CD14-positive monocyte (primary cell): ENCODE measurements at regions not wholly inside any gene's neighbourhood (a gene's known extent, or its start where the extent isn't known, plus 50 kb on each side); places are given as distances from the start of the nearest gene placed in this dataset.
A peak's percentile ranks its signal among the peaks of the same experiment; 100 is the strongest.

Source experiments
- DNase-seq, 3 donors: peaks; one replicate each; pipeline ENCODE4 v3.0.0-alpha.2; 2011 to 2022
- H2AFZ ChIP-seq: 2 replicates; pipeline ENCODE4 v1.6.0; 2012; ENCODE audit warnings: mild to moderate bottlenecking, low read depth, low read length, inconsistent platforms; ENCODE audit not compliant: insufficient read depth, poor library complexity, severe bottlenecking
- H3K27ac ChIP-seq, 2 donors: 1 replicate in 1 of 2; 2 replicates in 1 of 2; pipeline ENCODE4 v1.5.1; 2012 to 2013; ENCODE audit warnings: low read length in 2 of 2, control low read depth in 1 of 2, inconsistent platforms in 1 of 2, low read depth in 1 of 2, mild to moderate bottlenecking in 1 of 2
- H3K27me3 ChIP-seq, 2 donors: one replicate each; pipeline versions ENCODE4 v1.6.0 to v1.6.1; 2011 to 2013; ENCODE audit warnings: low read length in 2 of 2; ENCODE audit not compliant: control insufficient read depth in 2 of 2, insufficient read depth in 2 of 2
- H3K36me3 ChIP-seq, 2 donors: replicated peaks in 1 of 2; 1 replicate in 1 of 2; 2 replicates in 1 of 2; pipeline versions ENCODE4 v1.5.1 to v1.6.1; 2012 to 2013; ENCODE audit warnings: low read length in 2 of 2, control low read depth in 1 of 2, inconsistent platforms in 1 of 2, mild to moderate bottlenecking in 1 of 2; ENCODE audit not compliant: insufficient read depth in 2 of 2, control insufficient read depth in 1 of 2
- H3K4me1 ChIP-seq, 2 donors: 1 replicate in 1 of 2; 2 replicates in 1 of 2; pipeline versions ENCODE4 v1.5.1 to v1.6.1; 2012 to 2013; ENCODE audit warnings: low read length in 2 of 2, control low read depth in 1 of 2, inconsistent platforms in 1 of 2, mild to moderate bottlenecking in 1 of 2, moderate library complexity in 1 of 2; ENCODE audit not compliant: insufficient read depth in 2 of 2, control insufficient read depth in 1 of 2
- H3K4me2 ChIP-seq: replicated peaks from 2 replicates; pipeline ENCODE3; 2012; ENCODE audit warnings: low read length, moderate library complexity, mild to moderate bottlenecking; ENCODE audit not compliant: poor library complexity, severe bottlenecking; ENCODE audit errors: extremely low read depth
- H3K4me3 ChIP-seq, 3 experiments: fragments of 200-600 bp in 1 of 3; sonication (generic) in 1 of 3; replicated peaks in 1 of 3; 1 replicate in 2 of 3; 2 replicates in 1 of 3; pipeline ENCODE4 v1.5.1; 2011 to 2013; ENCODE audit warnings: low read length in 3 of 3, mild to moderate bottlenecking in 3 of 3, control low read depth in 2 of 3, low read depth in 2 of 3, inconsistent platforms in 1 of 3, moderate library complexity in 1 of 3
- H3K79me2 ChIP-seq: 2 replicates; pipeline ENCODE4 v1.6.0; 2012; ENCODE audit warnings: mild to moderate bottlenecking, control low read depth, inconsistent platforms, low read length, moderate library complexity; ENCODE audit not compliant: insufficient read depth
- H3K9ac ChIP-seq: 2 replicates; pipeline ENCODE4 v1.6.0; 2017; ENCODE audit warnings: low read length, mild to moderate bottlenecking; ENCODE audit not compliant: insufficient read depth, poor library complexity, severe bottlenecking
- H3K9me3 ChIP-seq, 2 donors: replicated peaks in 1 of 2; 1 replicate in 1 of 2; 2 replicates in 1 of 2; pipeline versions ENCODE4 v1.5.1 to v1.6.1; 2012 to 2013; ENCODE audit warnings: low read length in 2 of 2, control low read depth in 1 of 2; ENCODE audit not compliant: control insufficient read depth in 1 of 2, insufficient read depth in 1 of 2
- H4K20me1 ChIP-seq: 2 replicates; pipeline ENCODE4 v1.6.0; 2012; ENCODE audit warnings: mild to moderate bottlenecking, low read length, control low read depth, moderate library complexity; ENCODE audit not compliant: insufficient read depth
- H3K27ac Mint-ChIP-seq, 7 donors: one replicate each; pipeline ENCODE4 v1.8.0; 2020; ENCODE audit warnings: mild to moderate bottlenecking in 7 of 7, mixed read lengths in 7 of 7, moderate library complexity in 6 of 7, inconsistent platforms in 2 of 7
- H3K27me3 Mint-ChIP-seq, 3 donors: one replicate each; pipeline ENCODE4 v1.8.0; 2021 to 2022; ENCODE audit warnings: low read depth in 3 of 3, mild to moderate bottlenecking in 3 of 3, mixed read lengths in 3 of 3, moderate library complexity in 3 of 3, inconsistent platforms in 1 of 3
- H3K36me3 Mint-ChIP-seq, 2 donors: one replicate each; pipeline ENCODE4 v1.8.0; 2020; ENCODE audit warnings: mixed read lengths in 2 of 2, inconsistent platforms in 1 of 2, mild to moderate bottlenecking in 1 of 2
- H3K4me1 Mint-ChIP-seq: one replicate; pipeline ENCODE4 v1.8.0; 2020; ENCODE audit warnings: mild to moderate bottlenecking, mixed read lengths
- H3K4me3 Mint-ChIP-seq, 2 donors: one replicate each; pipeline ENCODE4 v1.8.0; 2020; ENCODE audit warnings: mild to moderate bottlenecking in 2 of 2, mixed read lengths in 2 of 2, moderate library complexity in 1 of 2
- H3K9me3 Mint-ChIP-seq, 7 donors: one replicate each; pipeline ENCODE4 v1.8.0; 2020 to 2022; ENCODE audit warnings: mixed read lengths in 7 of 7, mild to moderate bottlenecking in 6 of 7, moderate library complexity in 6 of 7, inconsistent platforms in 2 of 7
- CTCF ChIP-seq: fragments of 200-600 bp; IDR thresholded peaks from one replicate; pipeline ENCODE4 v1.8.0; 2022; ENCODE audit warnings: antibody characterized with exemption, mild to moderate bottlenecking
- WGBS: methylation state at CpG from one replicate; pipeline ENCODE4 v1.1.5; 2013; ENCODE audit warnings: missing lambda C conversion rate; ENCODE audit not compliant: insufficient coverage; 5-methylcytosine and 5-hydroxymethylcytosine counted together
- intact Hi-C, 2 donors: fragments of 100-400 bp; cut with micrococcal nuclease; formaldehyde crosslinking; loops; one replicate each; pipeline versions ENCODE4 v1.15.0 to v1.15.1; 2023

GRCh38 chrX:20383477-20383876 lies 116.8 kb upstream of the RPS6KA3 start:
- peaks cover 0 to 5% (median 3%) of the 10 kb centered on the region in 7 donors for H3K9me3 Mint-ChIP-seq
- no peaks in the 10 kb centered on the region for H4K20me1 ChIP-seq
- no peaks in the 10 kb centered on the region for H3K79me2 ChIP-seq
- TF ChIP-seq CTCF: no peak
- intact Hi-C loops: no loop called here
- H3K4me2 ChIP-seq: no peak overlapping the region
- H3K27me3 ChIP-seq: no peaks in the 10 kb centered on the region
- no peak overlapping the region for H2AFZ ChIP-seq
- H3K27me3 Mint-ChIP-seq: peaks cover 0 to under 1% (median 0%) of the 10 kb centered on the region in 3 donors
- no peak overlapping the region for H3K27ac Mint-ChIP-seq
- no peaks in the 10 kb centered on the region for H3K9me3 ChIP-seq
- no peaks in the 10 kb centered on the region for H3K36me3 Mint-ChIP-seq
- no CpG with 5 or more reads among the region's 1 CpG for WGBS
- H3K4me3 ChIP-seq: no peak overlapping the region
- H3K27ac ChIP-seq: no peak overlapping the region
- H3K4me3 Mint-ChIP-seq: no peak overlapping the region
- H3K4me1 ChIP-seq: no peaks in the 10 kb centered on the region
- no peak overlapping the region for H3K9ac ChIP-seq
- peaks cover 7% of the 10 kb centered on the region for H3K4me1 Mint-ChIP-seq
- no peaks in the 10 kb centered on the region for H3K36me3 ChIP-seq
- no peak for DNase-seq

- no CpG with 5 or more reads among the region's 3 CpGs for WGBS
- H3K4me3 Mint-ChIP-seq: no peak overlapping the region
- no peak for DNase-seq
These were observed 116.0 kb upstream of the RPS6KA3 start for GRCh38 chrX:20382518-20383297.

More at GRCh38 chrX:20382518-20383297, 116.0 kb upstream of the RPS6KA3 start:
- Histone ChIP-seq H4K20me1 (no peaks in the 10 kb centered on the region), H3K36me3 (no peaks in the 10 kb centered on the region), H3K79me2 (no peaks in the 10 kb centered on the region), H3K27ac (no peak overlapping the region), H3K9me3 (no peaks in the 10 kb centered on the region), H3K4me1 (no peaks in the 10 kb centered on the region), H2AFZ (no peak overlapping the region), H3K4me2 (no peak overlapping the region), H3K4me3 (no peak overlapping the region), H3K9ac (no peak overlapping the region), H3K27me3 (no peaks in the 10 kb centered on the region)
- peaks cover 0 to 2% (median 0%) of the 10 kb centered on the region in 3 donors for H3K27me3 Mint-ChIP-seq
- intact Hi-C loops: no loop called here
- H3K27ac Mint-ChIP-seq: peak overlapping the region in 1 of 7 donors; percentile 43
- peaks cover 10% of the 10 kb centered on the region for H3K4me1 Mint-ChIP-seq
- no peaks in the 10 kb centered on the region for H3K36me3 Mint-ChIP-seq
- TF ChIP-seq CTCF: no peak
- H3K9me3 Mint-ChIP-seq: peaks cover 0 to 5% (median 3%) of the 10 kb centered on the region in 7 donors
